BLaER1 treated with 17β-estradiol and CSF1 and Interleukin-3, amounts not matched to agents 10 nM and 100 nM (cell line): ENCODE measurements at regions not wholly inside any gene's neighbourhood (a gene's known extent, or its start where the extent isn't known, plus 50 kb on each side); places are given as distances from the start of the nearest gene placed in this dataset.
A peak's percentile ranks its signal among the peaks of the same experiment; 100 is the strongest.

Experiments
- H3K27ac ChIP-seq, 11 experiments: shearing (Covaris generic); formaldehyde crosslinking; 2 replicates each; pipeline ENCODE4 v1.8.1; 2022
- H3K27me3 ChIP-seq, 11 experiments: shearing (Covaris generic); formaldehyde crosslinking; 2 replicates each; pipeline ENCODE4 v1.8.1; 2022
- H3K36me3 ChIP-seq, 11 experiments: shearing (Covaris generic); formaldehyde crosslinking; 2 replicates each; pipeline ENCODE4 v1.8.1; 2022
- H3K4me1 ChIP-seq, 10 experiments: shearing (Covaris generic); formaldehyde crosslinking; 2 replicates each; pipeline ENCODE4 v1.8.1; 2022
- H3K4me2 ChIP-seq, 11 experiments: shearing (Covaris generic); formaldehyde crosslinking; 2 replicates each; pipeline ENCODE4 v1.8.1; 2022
- H3K4me3 ChIP-seq, 10 experiments: shearing (Covaris generic); formaldehyde crosslinking; 2 replicates each; pipeline ENCODE4 v1.8.1; 2022
- H3K9ac ChIP-seq, 11 experiments: shearing (Covaris generic); formaldehyde crosslinking; 2 replicates each; pipeline ENCODE4 v1.8.1; 2022
- H3K9me3 ChIP-seq, 11 experiments: shearing (Covaris generic); formaldehyde crosslinking; replicated peaks in 1 of 11; 2 replicates each; pipeline ENCODE4 v1.8.1; 2022
- H4K20me1 ChIP-seq, 11 experiments: shearing (Covaris generic); formaldehyde crosslinking; 2 replicates each; pipeline ENCODE4 v1.8.1; 2022
- Cebpa-rat ChIP-seq, 11 experiments: shearing (Covaris generic); IDR thresholded peaks; 2 replicates each; pipeline ENCODE4 v1.8.1; 2022

GRCh38 chr1:56139836-56140235 is 439.5 kb downstream of the PLPP3 start:
- Histone ChIP-seq H3K4me2 (no peak overlapping the region), H3K9ac (no peak overlapping the region), H3K4me1 (peaks cover 0 to 4% (median 0%) of the 10 kb centered on the region in 10 experiments; a peak in 1 of 20 replicates), H4K20me1 (no peaks in the 10 kb centered on the region), H3K9me3 (no peaks in the 10 kb centered on the region), H3K4me3 (no peak overlapping the region), H3K36me3 (no peaks in the 10 kb centered on the region), H3K27me3 (no peaks in the 10 kb centered on the region), H3K27ac (no peak overlapping the region)
- no peak for TF ChIP-seq Cebpa-rat (IDR thresholded peaks at IDR 0.05)

- no peaks in the 10 kb centered on the region for H3K27me3 ChIP-seq
- no peak for TF ChIP-seq Cebpa-rat (IDR thresholded peaks at IDR 0.05)
- H3K4me1 ChIP-seq = peaks cover 6 to 12% (median 9%) of the 10 kb centered on the region in 10 experiments; a peak in 16 of 20 replicates
- no peaks in the 10 kb centered on the region for H4K20me1 ChIP-seq
- no peak overlapping the region for H3K27ac ChIP-seq
- H3K9me3 ChIP-seq = no peaks in the 10 kb centered on the region
- H3K4me2 ChIP-seq = no peak overlapping the region
- H3K36me3 ChIP-seq = no peaks in the 10 kb centered on the region
- no peak overlapping the region for H3K4me3 ChIP-seq
- no peak overlapping the region for H3K9ac ChIP-seq
Observed at GRCh38 chr1:56137521-56138505, 441.6 kb downstream of the PLPP3 start.

- Histone ChIP-seq H3K27me3 (0 out of 22 replicates have a peak, but pooled peaks cover 0 to 6% (median 0%) of the 10 kb centered on the region in 11 experiments), H3K36me3 (no peaks in the 10 kb centered on the region), H3K9ac (no peak overlapping the region), H3K9me3 (no peaks in the 10 kb centered on the region), H3K4me1 (peaks cover 6 to 12% (median 10%) of the 10 kb centered on the region in 10 experiments; a peak in 16 of 20 replicates), H3K4me2 (no peak overlapping the region), H3K4me3 (no peak overlapping the region), H4K20me1 (no peaks in the 10 kb centered on the region), H3K27ac (no peak overlapping the region)
- TF ChIP-seq Cebpa-rat (IDR thresholded peaks at IDR 0.05) = no peak
Observed at GRCh38 chr1:56137090-56137489, 442.3 kb downstream of the PLPP3 start.

- H3K4me2 ChIP-seq = no peak overlapping the region; a peak in 1 of 22 replicates
- 0 out of 22 replicates have a peak, but pooled peaks cover 0 to 7% (median 0%) of the 10 kb centered on the region in 11 experiments for H3K27me3 ChIP-seq
- H3K4me3 ChIP-seq = no peak overlapping the region
- no peaks in the 10 kb centered on the region for H3K9me3 ChIP-seq
- no peak for TF ChIP-seq Cebpa-rat (IDR thresholded peaks at IDR 0.05)
- no peaks in the 10 kb centered on the region for H3K36me3 ChIP-seq
- H3K4me1 ChIP-seq = peaks cover 6 to 12% (median 10%) of the 10 kb centered on the region in 10 experiments; a peak in 16 of 20 replicates
- no peaks in the 10 kb centered on the region for H4K20me1 ChIP-seq
- no peak overlapping the region for H3K27ac ChIP-seq
- H3K9ac ChIP-seq = no peak overlapping the region
Observed at GRCh38 chr1:56135864-56136147, 443.6 kb downstream of the PLPP3 start.

- Histone ChIP-seq H3K4me1 (peaks cover 6 to 12% (median 10%) of the 10 kb centered on the region in 10 experiments; a peak in 16 of 20 replicates), H3K36me3 (no peaks in the 10 kb centered on the region), H3K27me3 (0 out of 22 replicates have a peak, but pooled peaks cover 0 to 7% (median 0%) of the 10 kb centered on the region in 11 experiments), H3K9me3 (no peaks in the 10 kb centered on the region), H3K4me2 (no peak overlapping the region; a peak in 1 of 22 replicates), H3K27ac (no peak overlapping the region), H4K20me1 (no peaks in the 10 kb centered on the region), H3K4me3 (no peak overlapping the region), H3K9ac (no peak overlapping the region)
- no peak for TF ChIP-seq Cebpa-rat (IDR thresholded peaks at IDR 0.05)
Observed at GRCh38 chr1:56135069-56135863, 444.1 kb downstream of the PLPP3 start.

- no peaks in the 10 kb centered on the region for H3K36me3 ChIP-seq
- peaks cover 6 to 12% (median 10%) of the 10 kb centered on the region in 10 experiments; a peak in 16 of 20 replicates for H3K4me1 ChIP-seq
- 0 out of 22 replicates have a peak, but pooled peaks cover 0 to 7% (median 0%) of the 10 kb centered on the region in 11 experiments for H3K27me3 ChIP-seq
- H4K20me1 ChIP-seq = no peaks in the 10 kb centered on the region
- H3K9ac ChIP-seq = no peak overlapping the region
- H3K27ac ChIP-seq = no peak overlapping the region
- TF ChIP-seq Cebpa-rat (IDR thresholded peaks at IDR 0.05) = no peak
- no peaks in the 10 kb centered on the region for H3K9me3 ChIP-seq
- peak overlapping the region; percentile 24 to 57 (median 44); a peak in 19 of 22 replicates for H3K4me2 ChIP-seq
- no peak overlapping the region for H3K4me3 ChIP-seq
Observed at GRCh38 chr1:56133522-56134472, 445.6 kb downstream of the PLPP3 start.

- H3K9me3 ChIP-seq = no peaks in the 10 kb centered on the region
- TF ChIP-seq Cebpa-rat (IDR thresholded peaks at IDR 0.05) = no peak
- H4K20me1 ChIP-seq = no peaks in the 10 kb centered on the region
- H3K4me3 ChIP-seq = no peak overlapping the region
- peaks cover 6 to 12% (median 10%) of the 10 kb centered on the region in 10 experiments; a peak in 16 of 20 replicates for H3K4me1 ChIP-seq
- 0 out of 22 replicates have a peak, but pooled peaks cover 0 to 7% (median 0%) of the 10 kb centered on the region in 11 experiments for H3K27me3 ChIP-seq
- H3K36me3 ChIP-seq = no peaks in the 10 kb centered on the region
- H3K27ac ChIP-seq = no peak overlapping the region
- H3K4me2 ChIP-seq = no peak overlapping the region; a peak in 1 of 22 replicates
- H3K9ac ChIP-seq = no peak overlapping the region
Observed at GRCh38 chr1:56132520-56132919, 446.8 kb downstream of the PLPP3 start.

GRCh38 chr1:56129837-56130236 is 449.5 kb downstream of the PLPP3 start:
- H3K9ac ChIP-seq = no peak overlapping the region
- H3K4me3 ChIP-seq = no peak overlapping the region
- H3K36me3 ChIP-seq = no peaks in the 10 kb centered on the region
- 0 out of 22 replicates have a peak, but pooled peaks cover 0 to 7% (median 0%) of the 10 kb centered on the region in 11 experiments for H3K27me3 ChIP-seq
- no peak overlapping the region for H3K4me2 ChIP-seq
- no peaks in the 10 kb centered on the region for H4K20me1 ChIP-seq
- peaks cover 6 to 12% (median 9%) of the 10 kb centered on the region in 10 experiments; a peak in 16 of 20 replicates for H3K4me1 ChIP-seq
- TF ChIP-seq Cebpa-rat (IDR thresholded peaks at IDR 0.05) = no peak
- H3K27ac ChIP-seq = no peak overlapping the region
- H3K9me3 ChIP-seq = peaks cover 0 to 6% (median 0%) of the 10 kb centered on the region in 11 experiments; a peak in 3 of 22 replicates
